GM10266 (cell line): ENCODE measurements at regions not wholly inside any gene's neighbourhood (a gene's known extent, or its start where the extent isn't known, plus 50 kb on each side); places are given as distances from the start of the nearest gene placed in this dataset.

ENCODE experiments used
- DNase-seq: peaks from one replicate; pipeline ENCODE4 v3.0.0; 2012; ENCODE audit errors: extremely low spot score
- CTCF ChIP-seq: IDR thresholded peaks from 2 replicates; pipeline ENCODE4 v1.5.1; 2012; ENCODE audit warnings: mild to moderate bottlenecking, low read depth; ENCODE audit not compliant: control insufficient read depth, insufficient read depth; ENCODE audit errors: missing control alignments

- DNase-seq = no peak
Measured at GRCh38 chr13:50276550-50276949, 261.3 kb downstream of the KCNRG start.

GRCh38 chr13:50277127-50277526 lies 261.9 kb downstream of the KCNRG start:
- no peak for DNase-seq
- TF ChIP-seq CTCF = no peak

More at GRCh38 chr13:50276550-50276949, 261.3 kb downstream of the KCNRG start:
- no peak for TF ChIP-seq CTCF

GRCh38 chr13:50277906-50278305 lies 262.7 kb downstream of the KCNRG start:
- TF ChIP-seq CTCF = no peak
- no peak for DNase-seq

DNA sequence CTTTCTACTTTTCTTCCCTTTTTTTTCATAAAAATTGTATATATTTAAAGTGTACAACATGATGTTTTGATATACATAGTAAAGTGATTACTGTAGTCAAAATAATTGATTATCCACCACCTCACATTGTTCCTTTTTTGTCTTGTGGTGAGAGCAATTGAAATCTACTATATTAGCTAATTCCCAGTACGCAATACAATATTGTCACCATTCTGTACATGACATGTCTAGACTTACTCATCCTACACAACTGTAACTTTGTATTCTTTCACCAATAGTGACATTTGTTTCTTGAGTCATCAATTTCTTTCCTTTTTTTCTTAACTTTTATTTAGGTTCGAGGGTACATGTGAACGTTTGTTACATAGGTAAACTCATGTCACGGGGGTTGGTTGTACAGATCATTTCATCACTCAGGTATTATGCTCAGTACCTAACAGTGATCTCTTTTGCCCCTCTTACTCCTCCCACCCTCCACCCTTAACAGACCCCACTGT lies 265.2 kb downstream of the KCNRG start:
- no peak for DNase-seq
- no peak for TF ChIP-seq CTCF

- no peak for DNase-seq
- no peak for TF ChIP-seq CTCF
Measured at GRCh38 chr13:50282016-50282415, 266.8 kb downstream of the KCNRG start.

DNA sequence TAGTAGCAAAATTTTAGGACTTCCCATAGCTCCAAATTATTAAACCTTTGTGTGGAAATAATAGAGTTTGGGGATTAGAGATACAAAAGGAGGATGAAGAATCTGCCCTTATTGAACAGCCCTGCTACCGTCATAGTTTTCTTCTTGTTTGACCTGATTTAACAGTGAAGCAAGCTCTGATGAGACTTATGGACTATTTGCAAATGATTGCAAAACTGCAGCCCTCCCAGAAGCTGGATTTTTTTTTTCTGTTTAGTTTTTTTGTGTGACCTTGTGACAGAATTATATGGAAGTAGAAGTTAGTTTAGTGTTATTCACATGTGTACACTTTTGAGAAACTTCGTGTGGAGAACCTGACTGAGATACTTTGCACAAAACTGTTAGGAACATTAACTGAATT lies 267.8 kb downstream of the KCNRG start:
- no peak for TF ChIP-seq CTCF

GRCh38 chr13:50284540-50284939 lies 269.3 kb downstream of the KCNRG start:
- no peak for TF ChIP-seq CTCF
- DNase-seq = no peak

More for the DNA sequence above, 267.8 kb downstream of the KCNRG start:
- no peak for DNase-seq
